Stimulated activated CD8-positive, alpha-beta memory T cell treated with anti-CD3 and anti-CD28 coated beads, Interleukin-4, amount 100 ng/mL, for 4 hours (primary cell): ENCODE measurements at regions not wholly inside any gene's neighbourhood (a gene's known extent, or its start where the extent isn't known, plus 50 kb on each side); places are given as distances from the start of the nearest gene placed in this dataset.

Experiments
- DNase-seq, 2 donors: peaks; one replicate each; pipeline ENCODE4 v3.0.0-alpha.2; 2020; ENCODE audit warnings: low read depth in 2 of 2, low spot score in 1 of 2

DNA sequence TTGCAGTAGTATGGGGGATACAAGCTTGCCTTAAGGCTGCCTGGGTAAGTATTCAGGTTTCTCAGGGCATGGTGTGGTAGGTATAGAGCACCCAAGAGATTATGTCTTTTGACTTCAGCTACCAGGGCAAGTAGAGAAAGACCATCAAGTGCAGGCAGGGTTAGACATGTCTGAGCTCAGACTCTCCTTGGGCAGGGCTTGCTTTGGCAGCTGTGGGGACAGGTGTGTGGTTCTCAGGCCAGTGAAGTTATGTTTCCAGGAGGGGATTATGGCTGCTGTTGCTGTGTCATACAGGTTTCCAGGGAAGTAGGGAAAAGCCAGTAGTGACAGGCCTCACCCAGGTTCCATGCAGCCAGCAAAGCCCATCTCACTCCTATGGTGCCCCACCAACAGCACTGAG, 1040.4 kb downstream of the FLRT2 start:
- no peak for DNase-seq

- no peak for DNase-seq
Observed at GRCh38 chr14:86543521-86543920, 1013.6 kb downstream of the FLRT2 start.

DNA sequence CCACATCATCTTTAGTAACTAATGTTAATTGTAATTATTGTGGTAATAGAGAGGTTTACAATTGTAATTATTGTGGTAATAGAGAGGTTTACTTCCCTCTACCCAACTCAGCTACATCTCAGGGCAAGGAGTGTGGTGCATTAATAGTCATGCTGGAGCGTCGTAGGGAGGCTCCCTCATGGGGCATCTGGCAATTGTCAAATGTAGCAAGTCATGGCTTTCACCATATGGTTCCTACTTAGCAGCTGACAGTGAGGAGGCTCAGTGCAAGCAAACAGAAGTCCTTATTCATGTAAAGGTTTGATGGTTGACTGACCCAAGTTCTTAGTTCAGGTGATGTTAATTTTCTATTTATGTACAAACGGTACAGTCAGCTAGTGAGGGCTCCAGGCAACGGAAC, 1012.0 kb downstream of the FLRT2 start:
- DNase-seq, result no peak

GRCh38 chr14:86540636-86541247, 1010.8 kb downstream of the FLRT2 start:
- DNase-seq, result no peak

GRCh38 chr14:86539361-86540070, 1009.6 kb downstream of the FLRT2 start:
- no peak for DNase-seq

DNA sequence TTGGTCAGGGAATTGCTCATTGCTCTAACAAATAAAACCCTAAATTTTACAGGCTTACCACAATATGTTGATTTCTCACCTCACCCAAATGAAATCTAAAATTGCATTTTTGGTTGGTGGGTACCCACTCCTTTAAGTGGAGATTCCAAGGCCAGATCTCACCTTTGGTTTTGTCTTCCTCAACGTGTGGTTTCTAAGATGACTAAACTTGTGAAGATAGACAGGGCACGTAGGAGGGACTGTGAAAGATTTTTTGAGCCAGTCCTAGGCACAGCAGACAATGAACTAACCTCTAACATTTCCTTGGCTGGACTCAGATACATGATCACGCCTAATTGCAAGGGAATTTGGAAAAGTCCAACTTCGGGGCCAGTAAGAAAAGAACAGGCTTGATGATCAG, 1003.9 kb downstream of the FLRT2 start:
- DNase-seq, result no peak

DNA sequence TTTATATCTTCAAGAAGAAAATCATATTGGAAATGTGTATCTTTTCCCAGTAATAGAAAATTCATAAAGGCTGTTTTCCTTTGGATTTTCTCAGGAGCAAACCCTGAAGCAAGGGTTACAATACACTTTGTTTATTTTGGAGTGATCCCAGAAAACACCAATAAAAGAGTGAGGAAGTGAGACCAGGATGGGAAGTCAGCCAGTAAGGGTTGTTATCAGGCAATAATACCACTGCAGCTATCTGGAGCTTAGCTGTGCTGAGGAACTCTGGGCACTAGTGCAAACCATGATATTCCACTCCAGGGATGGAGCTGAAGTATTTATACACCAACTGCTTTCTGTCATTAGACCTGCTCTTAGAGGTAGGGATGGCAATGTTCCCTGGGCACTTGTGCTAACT, 1002.3 kb downstream of the FLRT2 start:
- no peak for DNase-seq

DNA sequence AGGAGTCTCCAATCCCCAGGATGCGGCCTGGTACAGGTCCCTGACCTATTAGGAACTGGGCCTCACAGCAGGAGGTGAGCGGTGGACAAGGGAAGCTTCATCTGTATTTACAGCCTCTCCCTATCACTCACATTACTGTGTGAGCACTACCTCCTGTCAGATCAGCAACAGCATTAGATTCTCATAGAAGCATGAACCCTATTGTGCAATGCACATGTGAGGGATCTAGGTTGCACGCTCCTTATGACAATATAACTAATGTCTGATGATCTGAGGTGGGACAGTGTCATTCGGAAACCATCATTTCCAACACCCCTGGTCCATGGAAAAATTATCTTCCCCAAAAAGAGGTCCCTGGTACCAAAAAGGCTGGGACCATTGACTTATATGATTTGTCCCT, 1000.5 kb downstream of the FLRT2 start:
- no peak for DNase-seq

DNA sequence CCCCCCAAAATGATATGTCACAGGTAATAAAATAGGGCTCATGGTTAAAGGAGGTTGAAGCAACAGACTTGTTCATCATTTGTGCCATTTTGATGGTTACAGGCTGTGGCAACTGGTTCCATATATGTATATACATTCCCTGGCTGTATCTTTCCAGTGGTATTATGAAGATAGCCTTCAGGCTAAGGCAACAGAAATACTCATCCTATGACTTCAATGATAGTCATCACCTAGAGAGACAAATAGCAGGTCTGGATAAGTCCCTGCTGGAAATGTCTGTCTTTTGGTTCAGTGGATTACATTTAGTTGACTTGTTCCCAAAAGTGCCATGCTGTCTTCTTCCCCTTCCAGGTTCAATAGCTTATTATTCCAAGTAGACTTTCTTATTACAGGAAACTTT, 997.4 kb downstream of the FLRT2 start:
- DNase-seq, result no peak

- DNase-seq, result no peak
Observed at GRCh38 chr14:86525673-86526072, 995.7 kb downstream of the FLRT2 start.

- DNase-seq, result no peak
Observed at GRCh38 chr14:86521843-86522242, 991.9 kb downstream of the FLRT2 start.

- DNase-seq, result no peak
Observed at GRCh38 chr14:86521031-86521730, 991.2 kb downstream of the FLRT2 start.

GRCh38 chr14:86518298-86518697, 988.4 kb downstream of the FLRT2 start:
- DNase-seq, result no peak

- no peak for DNase-seq
Observed at GRCh38 chr14:86515195-86515594, 985.3 kb downstream of the FLRT2 start.

- no peak for DNase-seq
Observed at GRCh38 chr14:86513564-86513963, 983.6 kb downstream of the FLRT2 start.

GRCh38 chr14:86513056-86513455, 983.1 kb downstream of the FLRT2 start:
- no peak for DNase-seq

- no peak for DNase-seq
Observed at GRCh38 chr14:86510491-86510890, 980.5 kb downstream of the FLRT2 start.

DNA sequence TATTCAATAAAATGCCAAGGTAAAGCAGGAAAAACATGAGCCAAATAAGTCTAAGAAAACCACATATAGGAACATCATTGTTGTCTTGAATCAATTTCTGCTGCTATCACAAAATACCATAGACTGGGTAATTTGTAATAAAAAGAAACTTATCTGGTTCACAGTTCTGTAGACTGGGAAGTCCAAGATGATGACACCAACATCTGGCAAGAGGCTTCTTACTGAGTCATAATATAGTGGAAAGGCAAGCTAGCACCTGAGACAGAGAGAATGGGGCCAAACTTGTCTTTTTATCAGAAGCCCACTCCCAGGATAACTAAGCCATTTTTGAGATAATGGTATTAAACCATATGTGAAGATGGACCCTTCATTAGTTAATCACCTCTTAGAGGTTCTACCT, 975.9 kb downstream of the FLRT2 start:
- DNase-seq, result no peak

- no peak for DNase-seq
Observed at GRCh38 chr14:86501611-86502010, 971.7 kb downstream of the FLRT2 start.

- no peak for DNase-seq
Observed at GRCh38 chr14:86491743-86492142, 961.8 kb downstream of the FLRT2 start.

DNA sequence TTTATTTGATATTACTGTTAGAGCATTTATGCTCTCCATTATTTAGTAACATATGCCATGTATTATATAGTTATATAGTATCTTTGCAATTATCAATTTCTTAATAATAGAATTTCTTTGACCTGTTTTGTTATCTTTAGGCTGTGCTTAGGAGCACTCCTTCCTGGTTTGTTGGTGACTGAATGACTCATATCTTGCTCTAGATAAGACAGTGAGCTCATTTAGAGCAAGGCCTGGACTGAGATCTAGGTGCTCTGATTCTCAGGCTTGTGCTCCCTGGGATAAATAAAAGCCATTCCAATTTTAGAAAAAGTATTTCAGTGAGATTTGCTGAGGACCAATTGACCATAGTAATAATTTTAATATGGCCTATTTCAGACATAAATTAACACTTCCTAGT, 951.2 kb downstream of the FLRT2 start:
- no peak for DNase-seq

DNA sequence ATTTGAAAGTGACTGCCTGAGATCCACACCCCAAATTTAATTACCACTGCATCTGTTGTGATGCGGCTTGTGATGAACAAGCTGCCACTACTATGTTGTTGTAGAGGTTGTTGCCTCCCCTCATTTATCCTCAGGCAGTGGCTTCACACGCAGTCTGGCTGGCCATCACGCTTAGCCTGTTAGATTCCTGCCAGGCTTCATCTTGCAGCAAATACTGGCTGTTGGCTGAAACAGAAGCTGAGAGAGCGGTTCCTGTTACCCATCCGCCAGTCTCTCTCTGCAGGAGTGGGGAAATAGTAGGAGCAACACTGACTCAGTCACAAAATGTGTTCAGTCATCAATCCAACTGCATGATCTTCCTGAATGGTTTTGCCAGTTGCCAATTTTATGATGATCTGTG, 934.4 kb downstream of the FLRT2 start:
- no peak for DNase-seq
